Activated CD4-positive, CD25-positive, alpha-beta regulatory T cell (primary cell): ENCODE measurements at regions not wholly inside any gene's neighbourhood (a gene's known extent, or its start where the extent isn't known, plus 50 kb on each side); places are given as distances from the start of the nearest gene placed in this dataset.

Experiments used
- DNase-seq, 4 experiments: peaks; one replicate each; lab custom pipeline; 2025; lab: John Stamatoyannopoulos, UW

DNA sequence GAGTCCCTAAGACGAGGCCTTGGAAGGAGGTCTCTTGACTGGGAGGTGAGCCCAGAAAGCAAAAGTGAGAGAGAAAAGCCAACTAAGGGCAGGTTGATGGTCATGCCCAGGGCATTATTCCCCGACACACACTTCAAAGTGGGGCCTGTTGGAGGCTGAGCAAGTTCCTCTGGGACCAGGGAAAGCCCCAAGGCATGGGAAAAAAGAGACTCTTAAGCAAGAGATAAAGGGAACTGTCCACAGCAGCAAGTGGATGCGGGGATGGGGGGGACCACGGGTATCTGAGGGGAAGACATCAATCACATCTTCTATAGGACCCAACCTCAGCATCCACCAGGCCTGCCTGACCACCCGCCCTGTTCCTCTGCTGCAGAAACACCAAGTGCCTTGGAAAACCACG, 119.9 kb upstream of the MAFB start:
- no peak for DNase-seq

DNA sequence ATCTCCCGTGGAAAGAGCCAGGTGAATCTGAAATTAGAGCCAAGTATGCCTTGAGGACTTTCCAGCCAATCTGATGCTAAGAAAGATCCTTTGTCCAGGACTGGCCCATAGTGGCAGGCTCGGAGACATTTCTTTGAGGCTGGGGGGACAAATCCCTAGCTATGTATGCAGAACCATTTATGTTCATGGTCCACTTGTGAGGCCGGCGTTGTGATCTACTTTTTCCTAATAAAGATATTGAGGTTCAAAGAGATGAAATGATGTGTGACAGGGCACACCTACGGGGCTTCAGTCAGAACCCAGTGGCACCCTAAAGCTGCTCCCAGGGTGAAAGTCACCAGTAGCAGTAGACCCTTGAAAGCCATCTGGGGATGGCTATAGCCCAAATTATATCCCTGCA, 120.3 kb upstream of the MAFB start:
- DNase-seq = no peak

DNA sequence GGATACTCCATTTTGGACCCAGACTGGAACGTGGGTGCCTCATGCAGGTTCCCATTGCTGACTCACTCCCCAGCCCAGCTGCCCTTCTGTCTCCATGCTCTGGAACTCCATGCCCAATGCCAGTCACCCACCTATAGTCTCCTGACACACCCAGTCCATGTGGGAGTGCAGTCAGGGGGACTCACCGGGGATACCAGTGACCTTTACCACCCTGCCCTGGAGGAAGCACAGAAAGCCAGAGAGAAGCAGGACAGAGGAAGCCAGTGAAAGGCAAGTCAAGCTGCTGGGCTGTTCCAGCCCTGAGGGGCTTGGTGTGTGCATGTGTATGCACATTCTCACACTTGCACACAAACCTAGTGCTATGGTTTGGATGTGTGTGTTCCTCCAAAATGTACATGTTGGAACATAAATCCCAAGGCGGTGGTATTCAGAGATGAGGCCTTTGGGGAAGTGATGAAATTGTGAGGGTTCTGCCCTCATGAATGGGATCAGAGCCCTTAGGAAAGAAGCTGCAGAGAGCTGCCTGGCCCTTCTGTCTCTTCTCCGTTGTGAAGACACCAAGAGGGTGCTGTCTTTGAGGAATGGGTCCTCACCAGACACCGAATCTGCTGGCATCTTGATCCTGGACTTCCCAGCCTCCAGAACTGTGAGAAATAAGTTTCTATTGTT, 121.4 kb upstream of the MAFB start:
- DNase-seq = no peak

DNA sequence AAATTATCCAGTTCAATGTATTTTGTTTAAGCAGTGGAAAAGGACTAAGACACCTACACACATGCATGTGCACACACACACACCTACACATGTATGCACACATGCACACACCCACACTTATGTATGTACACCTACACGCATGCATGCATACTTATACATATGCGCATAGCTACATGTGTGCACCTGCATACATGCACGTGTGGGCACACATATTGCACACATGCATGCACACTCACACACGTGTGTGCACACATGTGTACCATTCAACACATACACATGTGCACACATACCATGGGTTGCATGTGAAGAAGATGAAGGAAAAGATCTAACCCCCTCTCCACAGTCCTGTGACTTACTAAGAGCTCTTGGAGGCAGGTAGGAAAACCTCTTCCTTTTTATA, 122.0 kb upstream of the MAFB start:
- DNase-seq = no peak

DNA sequence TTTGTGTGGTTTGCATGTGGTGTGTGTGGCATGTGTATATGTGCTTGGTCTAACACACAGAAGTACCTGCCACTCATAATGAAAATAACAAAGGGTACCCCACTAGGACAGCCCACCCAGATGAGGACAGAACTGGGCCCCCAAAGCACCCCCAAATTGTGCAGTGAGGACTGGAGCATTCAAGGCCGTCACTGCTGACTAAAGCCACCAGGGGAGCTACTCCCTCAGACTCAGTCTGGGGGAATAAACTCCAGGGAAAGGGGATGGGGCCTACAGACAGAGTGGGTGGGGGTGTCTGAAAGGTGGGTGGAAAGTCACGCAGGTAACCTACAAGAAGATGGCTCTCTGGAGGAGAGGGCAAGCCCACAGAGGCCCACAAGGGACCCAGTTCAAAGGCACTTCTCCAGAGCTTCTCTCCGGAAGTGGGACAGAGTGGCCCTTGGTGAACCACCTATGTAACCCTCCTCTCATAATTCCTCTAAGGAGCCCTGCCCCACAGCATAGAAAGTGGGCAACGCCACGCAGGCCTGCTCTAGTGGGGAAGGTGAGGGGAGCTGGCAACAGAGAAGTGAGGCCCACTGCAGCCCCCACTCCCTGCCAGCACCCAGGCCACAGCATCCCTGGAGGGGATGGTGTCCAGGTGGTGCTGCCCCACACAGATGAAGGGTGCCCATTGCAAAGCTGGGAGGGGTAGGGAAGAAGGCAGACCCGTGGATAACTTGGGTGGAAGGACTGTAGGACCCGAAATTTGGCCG, 122.8 kb upstream of the MAFB start:
- no peak for DNase-seq

DNA sequence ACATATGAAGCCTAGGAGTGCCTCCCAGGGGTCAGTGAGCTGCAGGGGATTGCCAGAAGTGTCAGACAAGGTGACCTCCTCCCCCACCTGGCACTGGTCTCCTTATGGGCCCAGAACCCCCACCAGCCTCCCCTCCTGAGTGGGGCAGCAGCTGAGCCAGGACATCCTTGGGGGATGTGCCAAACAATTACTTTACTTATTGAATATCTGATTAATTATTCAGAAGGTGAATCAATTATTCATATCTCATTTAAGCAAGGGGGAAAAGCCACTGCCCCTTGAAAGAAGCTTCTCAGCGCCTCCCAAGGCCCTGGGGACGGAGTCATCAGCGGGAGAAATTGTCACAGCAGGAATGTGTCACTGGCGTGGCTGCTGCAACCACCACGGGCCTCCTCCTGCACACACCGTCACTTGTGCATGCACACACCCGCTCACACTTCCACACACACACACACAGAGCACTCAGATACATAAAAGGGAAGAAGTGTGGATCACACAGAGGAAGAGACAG, 123.4 kb upstream of the MAFB start:
- DNase-seq = no peak

DNA sequence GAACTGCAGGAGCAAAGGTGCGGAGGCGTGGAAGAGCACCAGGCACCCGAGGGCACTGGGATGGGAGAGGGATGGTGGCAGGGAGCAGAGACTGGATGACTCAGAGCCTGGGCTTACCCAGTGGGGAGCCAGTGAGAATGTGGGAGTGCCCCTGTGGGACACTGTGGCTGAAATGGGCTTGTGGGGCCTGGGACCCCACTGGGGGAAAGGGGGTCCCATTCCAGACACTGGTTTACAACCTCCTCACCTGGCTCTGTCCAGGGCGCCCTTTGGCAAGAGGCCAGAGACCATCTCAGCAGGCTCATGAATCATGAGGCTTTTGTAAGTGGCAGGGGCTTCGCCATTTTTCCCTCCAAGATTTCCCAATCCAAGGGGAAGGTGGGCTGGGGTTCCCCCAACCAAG, 124.0 kb upstream of the MAFB start:
- DNase-seq = no peak

DNA sequence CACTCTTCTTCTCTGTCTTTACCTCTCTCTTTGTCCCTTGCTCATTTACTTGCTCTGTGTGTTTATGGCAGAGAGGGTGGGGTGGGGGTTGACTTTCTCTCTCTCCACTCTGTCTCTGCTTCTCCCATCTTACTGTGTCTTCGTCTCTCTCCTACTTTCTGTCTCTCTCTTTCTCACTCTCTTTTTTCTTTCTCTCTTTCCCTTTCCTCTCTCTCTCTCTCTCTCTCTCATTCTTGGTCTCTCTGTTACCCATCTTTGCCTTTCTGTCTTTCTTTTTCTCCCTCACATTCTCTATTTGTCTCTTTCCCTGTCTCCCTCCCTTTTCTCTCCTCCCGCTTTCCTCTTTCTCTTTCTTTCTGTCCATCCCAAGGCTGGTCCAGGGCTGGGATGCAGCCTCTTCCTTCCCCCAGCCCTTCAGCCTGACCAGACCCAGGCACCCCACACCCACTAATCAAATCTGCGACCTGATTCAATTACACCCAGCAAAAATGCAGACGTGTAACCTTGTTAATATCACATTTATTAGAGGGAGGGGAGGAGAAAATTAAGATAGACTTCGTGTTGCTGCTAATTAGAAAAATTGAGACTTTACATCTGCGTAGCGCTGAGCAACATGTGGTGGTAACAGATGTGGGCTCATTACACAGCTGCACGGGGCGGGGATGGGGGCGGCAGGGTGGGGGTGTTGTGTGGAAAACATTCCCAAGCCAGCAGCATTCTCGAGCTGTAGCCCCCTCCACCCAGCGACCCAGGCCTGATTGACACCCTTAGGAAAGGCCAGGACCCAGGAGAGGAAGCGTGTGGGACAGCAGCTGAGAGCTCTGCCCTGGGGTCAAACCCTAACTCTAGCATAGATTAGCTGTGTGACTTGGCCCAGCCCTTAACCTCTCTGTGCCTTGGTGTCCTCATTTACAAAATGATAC, 124.9 kb upstream of the MAFB start:
- DNase-seq = no peak

DNA sequence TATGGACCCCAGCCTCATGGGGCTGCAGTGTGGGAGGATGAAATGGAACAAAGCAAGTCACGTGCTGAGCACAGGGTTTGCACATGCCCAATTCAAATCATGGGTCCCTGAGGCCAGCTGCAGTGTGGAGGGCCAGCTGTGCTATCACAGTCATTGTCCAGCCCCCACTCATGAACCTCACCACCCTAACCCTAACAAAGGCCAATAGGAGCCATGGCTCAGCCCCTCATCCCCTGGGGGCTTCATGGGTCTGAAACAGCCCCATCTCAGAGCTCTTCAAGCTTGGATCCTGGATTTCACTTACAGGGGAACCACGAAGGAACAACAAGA, 125.6 kb upstream of the MAFB start:
- no peak for DNase-seq

DNA sequence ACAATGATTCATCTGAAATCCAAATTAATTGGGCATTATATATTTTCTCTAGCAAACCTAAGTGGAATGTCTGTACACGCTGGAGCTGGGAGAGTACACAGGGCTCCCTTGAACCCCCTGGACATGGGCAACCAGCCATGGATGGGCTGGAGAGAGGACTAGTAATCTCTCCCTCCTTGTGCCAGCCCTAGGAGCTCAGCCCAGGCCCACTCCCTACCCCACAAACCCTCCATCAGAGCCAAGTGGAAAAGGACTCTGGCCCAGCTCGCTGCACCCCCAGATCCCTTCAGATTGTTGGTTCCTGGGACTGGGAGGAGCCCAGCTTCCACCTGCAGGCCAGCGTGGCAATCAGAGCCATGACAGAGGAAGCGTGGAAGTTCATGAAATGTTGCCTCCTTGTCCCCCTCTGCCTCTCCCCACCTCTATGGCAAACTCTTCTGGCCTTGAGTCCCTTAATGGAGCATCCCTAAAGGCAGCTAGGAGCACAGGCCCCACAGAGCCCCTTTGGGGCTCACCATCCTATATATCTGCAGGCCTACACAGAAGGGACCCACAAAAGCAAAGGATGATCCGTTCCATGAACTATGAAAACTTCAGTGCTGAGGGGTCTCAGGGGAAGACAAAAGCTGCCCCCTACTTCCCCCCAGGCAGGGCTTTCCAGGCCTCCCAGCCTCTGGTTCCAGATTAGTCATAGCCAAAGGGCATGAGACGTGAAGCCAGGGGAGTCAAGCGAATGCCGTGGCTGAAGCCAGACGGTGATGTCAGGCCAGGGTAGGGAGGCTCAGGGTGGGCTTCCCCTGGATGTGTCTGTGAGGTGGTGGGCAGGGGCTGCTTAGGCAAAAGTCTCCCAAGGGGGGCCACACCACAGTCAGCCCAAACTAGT, 126.4 kb upstream of the MAFB start:
- no peak for DNase-seq

DNA sequence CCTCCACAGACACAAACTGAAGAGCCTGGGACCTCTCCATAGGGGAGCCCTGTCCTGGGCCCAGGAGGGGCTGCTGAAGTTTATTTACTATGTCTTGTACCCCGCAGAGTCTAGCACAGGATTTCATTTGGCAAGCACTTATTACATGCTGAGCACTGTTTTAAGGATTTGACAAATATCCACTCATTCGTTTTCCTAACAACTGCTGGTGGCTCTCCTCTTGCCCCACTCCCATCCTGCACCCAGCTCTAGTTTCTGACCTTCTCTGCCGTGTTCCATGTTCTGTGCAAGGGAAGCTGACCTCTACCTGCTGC, 127.0 kb upstream of the MAFB start:
- DNase-seq = no peak

DNA sequence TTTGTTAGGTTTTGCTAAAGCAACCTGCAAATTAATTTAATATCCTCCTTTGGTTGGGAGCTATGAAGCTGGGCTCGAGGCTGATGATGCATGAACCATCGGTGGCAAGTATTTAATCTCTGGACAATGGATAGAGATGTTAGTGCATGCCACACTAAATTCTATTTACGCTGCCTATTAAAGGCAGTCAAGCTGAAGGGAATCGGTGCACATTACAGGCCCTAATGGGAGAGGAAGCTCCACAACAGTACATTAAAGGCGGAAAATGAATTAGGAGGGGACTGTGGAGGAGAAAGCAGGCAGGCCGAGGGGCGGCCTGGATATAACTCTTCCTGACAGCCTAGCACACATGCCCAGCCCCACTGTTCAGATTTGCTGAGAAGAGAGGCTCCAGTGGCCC, 132.4 kb upstream of the MAFB start:
- no peak for DNase-seq

DNA sequence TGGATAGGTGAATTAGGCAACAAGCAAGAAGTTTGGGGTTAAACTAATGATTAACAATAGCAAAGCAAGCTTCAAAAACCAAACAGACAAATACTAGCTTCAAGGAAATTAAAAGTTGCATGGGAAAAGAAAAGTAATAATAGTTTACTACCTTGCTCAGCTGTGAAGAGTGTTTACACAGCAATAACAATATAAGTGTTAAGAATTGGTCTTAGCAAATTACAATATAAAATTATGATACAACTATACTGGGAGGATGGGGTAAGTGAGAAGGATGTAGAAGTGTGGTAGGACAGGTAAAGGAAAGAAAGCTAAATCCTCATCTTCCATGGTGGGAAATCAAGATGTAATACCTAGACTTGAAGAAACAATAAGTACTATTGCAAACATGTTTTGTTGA, 137.7 kb upstream of the MAFB start:
- no peak for DNase-seq

DNA sequence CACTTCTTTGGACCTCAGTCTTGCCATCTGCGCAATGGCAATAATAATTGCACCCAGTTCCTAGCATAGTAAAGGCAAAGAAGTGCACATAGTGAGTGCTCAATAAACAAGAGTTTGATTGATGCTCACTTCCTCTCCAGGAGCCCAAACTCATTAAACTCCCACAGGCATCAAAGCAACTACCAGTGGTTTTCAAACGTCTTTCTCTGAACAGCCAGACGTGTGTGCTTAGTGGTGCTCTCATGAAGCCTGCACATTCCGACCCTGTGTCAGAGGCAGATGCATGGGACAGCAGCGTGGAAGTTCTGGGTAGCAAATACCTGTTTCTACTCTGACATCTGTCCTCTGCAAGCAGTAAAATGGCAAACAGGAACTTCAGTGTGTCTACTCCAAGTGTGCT, 146.3 kb upstream of the MAFB start:
- no peak for DNase-seq

DNA sequence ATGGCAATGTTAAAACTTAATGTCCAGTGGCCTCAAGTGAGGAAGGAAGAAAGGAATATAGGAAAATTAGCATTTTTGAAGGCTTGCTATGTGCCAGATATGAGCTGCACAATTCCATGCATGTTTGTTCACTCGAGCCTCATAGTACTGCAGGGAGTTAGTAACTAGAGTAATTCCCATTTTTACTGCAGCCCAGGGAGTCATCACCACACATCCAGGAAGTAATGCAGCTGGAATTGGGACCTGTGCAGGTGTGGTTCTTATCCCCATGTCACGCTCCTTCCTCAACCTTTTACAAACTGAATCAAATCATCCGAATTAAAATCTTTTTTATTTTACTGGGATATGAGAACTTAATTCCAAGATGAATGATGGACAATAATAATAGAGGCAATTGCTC, 149.5 kb upstream of the MAFB start:
- no peak for DNase-seq

DNA sequence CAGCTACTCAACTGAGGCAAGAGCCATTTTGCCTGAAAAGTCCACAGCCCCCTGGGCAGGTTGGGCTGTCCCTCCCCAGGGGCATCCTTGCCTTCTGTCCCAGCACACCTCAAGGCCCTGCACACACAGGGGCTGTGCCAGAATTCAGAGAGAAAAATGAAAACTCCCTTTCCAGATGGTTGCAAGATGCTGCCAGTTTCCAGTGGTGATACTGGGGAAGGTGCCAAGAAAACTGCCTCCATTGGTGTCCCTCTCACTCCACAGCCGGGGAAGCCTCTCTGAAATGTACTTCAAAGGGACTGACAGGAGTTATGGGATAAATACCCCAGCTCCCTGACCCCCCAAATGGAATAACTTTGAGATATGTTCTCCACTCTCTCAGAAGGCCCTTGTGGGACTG, 154.2 kb upstream of the MAFB start:
- DNase-seq = no peak

DNA sequence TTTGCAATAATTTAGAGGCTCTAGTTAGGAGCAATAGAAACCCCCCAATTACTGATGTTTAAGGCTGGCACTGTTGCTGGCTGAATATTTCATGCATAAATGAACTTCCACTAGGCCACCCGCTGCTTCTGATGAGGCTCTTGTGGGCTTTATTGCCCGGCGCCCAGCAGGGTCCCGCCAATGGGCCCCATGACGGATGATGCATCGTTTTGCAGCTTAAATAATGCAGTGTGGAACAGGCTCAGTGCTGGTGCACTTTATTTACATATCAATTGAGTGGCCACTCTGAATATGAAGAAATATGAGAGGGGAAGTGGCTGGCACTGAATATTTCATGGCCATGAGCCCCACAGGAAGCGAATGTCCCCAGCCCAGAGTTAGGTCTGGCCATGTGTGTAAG, 155.3 kb upstream of the MAFB start:
- DNase-seq = no peak

DNA sequence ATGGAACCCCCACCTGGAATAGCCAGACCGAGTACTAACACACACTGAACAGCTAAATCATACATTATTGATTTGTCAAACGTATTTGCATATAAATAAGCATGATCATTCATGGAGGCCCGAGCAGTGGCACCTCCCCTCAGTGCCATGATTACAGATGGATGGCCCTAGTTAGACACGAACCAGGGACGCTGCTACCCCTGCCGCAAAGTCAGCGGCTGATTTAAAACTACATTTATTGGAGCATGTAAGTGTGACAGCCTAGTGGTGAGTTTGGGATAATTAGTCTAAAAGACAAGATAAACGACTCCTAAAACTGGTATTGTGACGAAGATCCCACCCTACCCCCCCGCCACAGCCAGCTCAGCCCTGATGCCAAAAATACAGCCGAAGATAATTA, 159.1 kb upstream of the MAFB start:
- no peak for DNase-seq

DNA sequence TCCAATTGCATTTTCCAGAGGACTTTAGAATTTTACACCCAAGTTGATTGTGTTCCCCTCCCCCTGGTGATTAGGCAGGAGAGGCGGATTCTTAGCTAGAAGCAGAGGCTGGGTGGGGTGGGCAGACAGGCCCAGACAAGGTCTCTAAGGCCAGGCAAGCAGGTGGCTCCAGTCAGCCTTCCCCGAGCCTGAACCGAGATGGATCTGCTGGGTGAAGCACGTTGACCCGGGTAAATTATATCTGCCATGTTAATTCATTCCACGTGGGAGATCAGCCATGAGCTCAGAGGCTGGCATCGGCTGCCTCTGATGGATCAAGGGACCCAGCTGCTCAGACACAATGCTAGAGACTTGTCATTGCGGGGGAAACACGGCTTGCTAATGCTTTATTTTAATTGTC, 159.5 kb upstream of the MAFB start:
- no peak for DNase-seq

DNA sequence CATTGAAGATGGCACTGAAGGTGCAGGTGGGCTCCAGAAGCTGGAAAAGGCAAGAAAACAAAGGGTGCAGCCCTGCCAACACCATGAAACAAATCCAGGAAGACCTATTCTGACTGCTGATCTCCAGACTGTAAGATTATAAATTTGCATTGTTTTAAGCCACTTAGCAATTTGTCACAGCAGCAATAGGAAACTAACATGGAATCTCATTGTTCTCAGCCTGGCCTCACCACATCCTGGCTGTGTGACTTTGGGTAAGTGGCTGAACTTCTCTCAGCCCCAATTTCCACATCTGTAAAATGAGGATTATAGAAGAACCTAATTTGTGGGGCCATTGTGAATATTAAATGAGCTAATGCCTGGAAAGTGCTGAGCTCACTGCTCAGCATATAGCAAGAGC, 160.4 kb upstream of the MAFB start:
- no peak for DNase-seq

DNA sequence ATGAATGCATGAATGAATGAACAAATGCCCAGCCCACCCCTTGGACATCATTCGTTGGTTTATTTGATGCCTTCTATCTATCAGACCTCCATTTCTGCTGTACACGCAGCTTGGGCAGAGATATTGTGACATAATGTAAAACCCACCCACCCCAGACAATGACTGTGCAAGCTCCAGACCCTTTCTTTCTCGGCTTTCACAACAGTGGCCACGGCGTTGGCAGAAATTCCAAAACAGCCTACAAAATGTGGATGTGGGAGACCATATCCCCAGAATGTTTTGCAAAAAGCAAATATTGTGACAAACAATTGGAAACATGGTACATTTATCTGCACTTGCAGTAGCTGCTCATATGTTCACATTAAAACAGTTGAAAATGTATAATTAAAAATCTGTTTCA, 162.0 kb upstream of the MAFB start:
- DNase-seq = no peak

DNA sequence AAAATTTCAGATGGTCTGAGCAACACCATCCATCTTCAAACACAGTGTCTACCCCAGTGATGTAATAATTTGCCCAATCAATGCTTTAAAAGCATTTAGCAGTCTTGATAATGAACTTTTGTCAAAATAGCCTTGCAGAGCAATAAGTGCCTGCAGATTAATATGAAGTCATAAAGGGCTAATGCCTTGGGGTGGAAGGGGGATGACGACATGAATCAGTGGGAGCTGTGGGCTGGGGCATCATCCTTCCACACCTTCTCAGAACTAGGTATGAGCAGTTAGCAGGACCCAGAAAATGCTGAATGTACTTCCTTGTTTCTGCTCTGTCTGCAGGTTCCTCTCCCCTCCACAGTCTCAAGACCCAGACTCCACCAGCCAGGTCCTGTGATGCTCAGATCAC, 166.2 kb upstream of the MAFB start:
- DNase-seq = no peak
